Medulla oblongata (tissue), 1 donor: ENCODE measurements at regions not wholly inside any gene's neighbourhood (a gene's known extent, or its start where the extent isn't known, plus 50 kb on each side); places are given as distances from the start of the nearest gene placed in this dataset.

ENCODE experiments used
- DNase-seq: peaks from one replicate; pipeline ENCODE4 v3.0.0-alpha.2; 2015; ENCODE audit errors: extremely low spot score

DNA sequence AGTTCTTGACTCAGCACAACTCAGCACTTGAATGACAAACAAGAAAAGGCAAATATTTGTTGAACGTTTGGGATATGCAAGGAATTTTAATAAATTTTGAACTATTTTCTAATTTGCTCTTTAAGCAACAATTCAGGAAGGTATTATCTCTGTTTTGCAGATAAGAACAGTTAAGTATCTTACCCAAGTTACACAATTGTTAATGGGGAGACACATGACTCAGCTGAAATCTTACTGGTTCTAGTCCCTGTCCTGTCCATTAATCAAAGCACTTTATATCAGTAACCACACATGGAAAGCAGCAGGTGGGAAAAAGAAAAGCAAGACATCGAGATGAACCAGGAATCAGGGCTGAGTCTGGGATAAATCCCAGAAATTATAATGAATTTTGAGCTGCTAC lies 493.9 kb upstream of the PIK3C3 start:
- no peak for DNase-seq

GRCh38 chr18:41459656-41460055 lies 495.4 kb upstream of the PIK3C3 start:
- no peak for DNase-seq

GRCh38 chr18:41458376-41458775 lies 496.7 kb upstream of the PIK3C3 start:
- no peak for DNase-seq

DNA sequence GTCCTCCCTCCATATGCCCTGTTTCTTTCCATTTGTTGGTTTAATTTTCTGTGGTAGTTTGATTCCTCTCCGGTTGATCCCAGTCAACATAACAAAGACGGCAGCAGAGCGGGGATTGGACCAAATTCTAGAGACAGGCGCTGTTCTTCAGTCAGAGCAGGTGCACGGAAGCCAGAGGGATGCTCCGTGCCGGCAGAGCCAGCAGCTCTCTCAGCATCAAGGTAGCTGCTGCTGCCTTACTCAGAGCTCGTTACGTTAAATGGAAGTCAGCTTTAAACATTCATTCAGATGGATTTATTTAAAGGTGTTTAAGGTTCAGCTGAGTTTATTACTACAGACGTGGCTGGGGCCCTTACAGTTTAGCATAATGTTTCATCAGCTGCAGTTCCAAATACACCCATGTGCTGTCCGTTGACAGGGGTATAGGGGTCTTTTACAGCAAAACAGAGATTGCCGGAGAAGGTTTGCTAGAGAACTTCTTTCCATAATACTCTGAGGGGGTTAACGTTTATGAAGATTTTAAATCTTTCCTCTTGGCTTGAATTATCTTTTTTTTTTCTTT lies 497.2 kb upstream of the PIK3C3 start:
- no peak for DNase-seq

GRCh38 chr18:41456831-41457230 lies 498.2 kb upstream of the PIK3C3 start:
- DNase-seq, result no peak

- DNase-seq, result no peak
Observed at GRCh38 chr18:41449612-41450011, 505.4 kb upstream of the PIK3C3 start.

DNA sequence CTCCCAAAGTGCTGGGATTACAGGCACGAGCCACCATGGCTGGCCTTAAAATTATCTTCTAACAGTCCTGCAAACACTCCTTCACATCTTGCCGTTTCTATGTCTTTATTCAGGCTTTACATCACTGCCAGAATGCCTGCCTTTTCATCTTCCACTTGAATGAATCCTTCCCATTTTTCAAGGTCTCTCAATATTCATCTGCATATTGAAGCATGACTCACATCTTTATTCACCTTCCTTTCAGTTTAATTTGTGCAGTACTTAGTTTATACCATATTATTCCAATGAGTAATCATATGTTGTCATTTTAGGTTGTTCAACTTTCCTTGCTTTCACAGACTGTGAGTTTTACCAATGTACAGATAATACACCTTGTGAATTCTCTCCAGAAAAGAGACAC lies 510.1 kb upstream of the PIK3C3 start:
- DNase-seq, result no peak

GRCh38 chr18:41436772-41437171 lies 518.3 kb upstream of the PIK3C3 start:
- no peak for DNase-seq

GRCh38 chr18:41418598-41418997 lies 536.4 kb upstream of the PIK3C3 start:
- DNase-seq, result no peak

- DNase-seq, result no peak
Observed at GRCh38 chr18:41416044-41416443, 539.0 kb upstream of the PIK3C3 start.

DNA sequence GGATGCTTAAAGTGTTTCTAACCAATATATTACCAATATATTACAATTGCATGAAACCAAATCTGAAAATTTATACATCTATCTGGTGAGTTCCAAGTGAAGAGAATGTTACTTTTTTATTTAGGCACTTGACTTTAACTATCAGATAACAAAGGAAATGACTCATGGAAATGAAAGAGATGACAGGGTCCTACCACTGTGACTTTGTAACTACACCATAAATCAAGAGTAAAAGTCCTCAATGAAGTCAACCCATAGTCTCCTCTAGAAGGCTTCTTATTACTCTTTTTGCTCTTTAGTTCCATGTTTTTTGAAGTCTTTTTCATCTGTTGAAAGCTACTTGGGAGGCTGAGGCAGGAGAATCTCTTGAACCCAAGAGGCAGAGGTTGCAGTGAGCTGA lies 545.0 kb upstream of the PIK3C3 start:
- DNase-seq, result no peak

DNA sequence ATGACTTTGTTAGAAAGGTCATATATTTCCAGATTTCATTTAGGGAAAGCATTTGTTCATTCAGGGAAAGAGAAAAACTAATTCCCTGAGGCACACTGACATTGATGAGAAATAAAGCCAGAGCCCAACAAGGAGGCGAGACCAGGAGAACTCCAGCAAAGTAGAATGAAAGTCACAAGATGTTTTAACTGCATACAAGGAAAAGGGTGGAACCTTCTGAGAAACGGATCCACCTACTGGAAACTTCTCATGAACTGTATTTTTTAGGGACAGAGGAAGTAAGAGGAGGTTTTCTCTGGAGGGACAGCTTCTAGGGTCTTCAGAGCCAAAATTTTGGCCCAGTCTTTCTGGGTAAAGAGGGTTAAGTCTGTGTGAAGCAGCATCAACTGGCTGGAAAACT lies 548.2 kb upstream of the PIK3C3 start:
- DNase-seq, result no peak

DNA sequence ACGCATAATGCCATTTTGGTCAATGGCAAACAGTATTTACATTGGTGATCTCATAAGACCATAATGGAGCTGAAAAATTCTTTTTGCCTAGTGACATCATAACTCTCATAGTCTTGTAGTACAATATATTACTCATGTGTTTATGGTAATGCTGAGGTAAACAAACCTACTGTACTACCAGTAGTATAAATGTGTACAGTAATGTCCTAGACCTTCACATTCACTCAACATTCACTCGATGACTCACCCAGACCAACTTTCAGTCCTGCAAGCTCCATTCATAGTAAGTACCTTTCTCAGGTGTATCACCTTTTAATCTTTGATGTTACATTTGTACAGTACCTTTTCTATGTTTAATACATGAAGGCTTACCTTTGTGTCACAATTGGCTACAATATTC lies 558.2 kb upstream of the PIK3C3 start:
- no peak for DNase-seq

GRCh38 chr18:41396211-41396610 lies 558.8 kb upstream of the PIK3C3 start:
- DNase-seq, result no peak

- no peak for DNase-seq
Observed at GRCh38 chr18:41395695-41396094, 559.3 kb upstream of the PIK3C3 start.

DNA sequence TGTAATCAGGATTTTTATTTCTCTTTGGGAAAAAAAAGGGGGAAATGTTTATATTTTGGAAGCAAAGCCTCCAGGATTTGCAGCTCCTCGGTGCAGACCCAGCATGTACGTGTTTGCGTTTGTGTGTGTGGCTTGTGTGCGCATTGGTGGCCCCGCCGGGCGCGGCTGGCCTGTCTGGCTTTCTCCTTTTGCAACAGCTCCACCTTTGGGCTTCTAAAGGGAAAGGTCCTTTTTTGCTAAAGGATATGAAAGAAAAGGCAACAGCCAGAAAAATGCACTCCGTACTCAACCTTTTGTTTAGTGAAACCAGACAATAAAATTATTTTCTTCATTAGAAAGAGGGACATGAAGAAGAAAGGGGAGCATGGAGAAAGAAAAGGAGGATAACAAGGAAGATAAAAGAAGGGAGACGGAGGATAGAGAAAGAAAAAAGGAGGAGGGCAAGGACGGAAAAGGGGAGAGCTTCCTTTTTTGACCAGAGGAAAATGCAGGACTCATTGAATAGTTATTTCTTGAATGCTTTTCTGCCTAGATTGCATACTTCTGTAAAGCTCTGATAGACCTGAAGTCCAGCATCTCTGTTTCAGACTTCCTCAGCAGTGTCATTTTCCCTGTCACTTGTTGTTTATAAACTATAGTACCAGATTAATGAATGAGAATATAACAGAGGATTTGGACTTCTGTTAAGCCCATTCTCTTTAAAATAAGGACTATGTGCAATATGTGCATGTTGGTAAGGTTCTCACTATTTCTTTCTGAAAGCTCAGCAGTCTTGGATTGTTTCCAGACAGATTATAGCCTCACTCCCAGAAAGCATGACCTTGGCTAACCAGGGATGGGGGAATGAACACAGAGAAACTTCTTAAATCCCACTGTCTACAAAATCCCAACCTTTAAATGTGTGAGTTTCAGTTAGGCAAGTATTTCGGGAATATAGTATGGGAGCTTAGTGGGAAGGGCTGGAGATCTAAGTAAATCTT lies 563.1 kb upstream of the PIK3C3 start:
- DNase-seq, result peak; percentile 70

DNA sequence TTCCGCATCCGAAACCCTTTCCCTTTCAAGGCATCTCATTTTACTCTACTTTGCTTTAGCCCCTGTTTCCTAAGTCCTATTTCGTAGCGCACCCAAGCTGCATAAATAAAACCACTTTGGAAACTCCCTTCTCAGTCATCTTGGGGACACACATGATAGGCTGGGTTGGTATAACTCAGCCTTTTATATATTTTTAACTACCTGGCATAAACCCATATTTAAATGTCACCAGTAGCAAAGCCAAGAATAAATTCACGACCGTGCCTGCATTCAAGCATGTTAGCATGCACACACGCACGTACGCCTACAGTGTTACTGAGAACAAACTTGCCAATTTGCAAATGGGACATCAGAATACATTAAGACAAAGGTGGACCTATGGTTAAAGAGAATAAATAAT lies 564.7 kb upstream of the PIK3C3 start:
- DNase-seq, result no peak

DNA sequence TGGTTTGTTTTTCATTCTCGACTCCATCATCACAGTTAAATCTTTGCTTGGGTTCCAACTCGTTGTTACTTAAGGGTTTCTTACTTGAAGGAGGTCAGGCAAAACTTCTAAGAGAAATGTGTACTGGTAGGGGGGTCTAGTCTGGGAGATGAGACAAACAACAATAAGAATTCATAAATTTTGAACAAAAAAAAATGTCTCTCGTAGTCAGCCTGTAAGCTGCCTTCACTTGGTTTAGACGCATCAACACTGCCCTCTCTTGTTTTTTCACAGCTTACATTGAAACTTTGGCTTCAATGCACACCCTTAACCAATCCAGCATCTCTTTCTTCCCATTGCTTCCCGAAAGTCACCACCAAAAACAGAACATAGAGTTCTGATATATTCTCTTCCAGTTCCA lies 576.4 kb upstream of the PIK3C3 start:
- peak; percentile 41 for DNase-seq

DNA sequence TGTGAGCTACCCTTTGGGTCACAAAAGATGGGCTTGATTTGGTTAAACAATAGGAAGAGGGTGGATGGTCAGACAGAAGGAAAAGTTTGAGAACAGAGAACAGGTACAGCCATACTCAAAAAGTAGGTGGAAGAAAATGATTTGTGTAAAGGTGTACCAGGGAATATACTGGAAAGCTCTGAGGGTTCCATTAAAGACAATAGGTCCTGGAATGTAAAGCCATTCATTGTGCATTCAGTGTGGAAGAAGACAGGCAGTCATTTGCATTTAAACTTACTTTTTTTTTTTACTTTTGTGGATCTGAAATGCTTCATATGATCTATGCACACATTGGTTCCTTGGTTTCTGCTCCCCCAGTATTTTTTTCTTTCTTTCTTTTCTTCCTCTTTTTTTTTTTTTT lies 581.4 kb upstream of the PIK3C3 start:
- DNase-seq, result no peak

DNA sequence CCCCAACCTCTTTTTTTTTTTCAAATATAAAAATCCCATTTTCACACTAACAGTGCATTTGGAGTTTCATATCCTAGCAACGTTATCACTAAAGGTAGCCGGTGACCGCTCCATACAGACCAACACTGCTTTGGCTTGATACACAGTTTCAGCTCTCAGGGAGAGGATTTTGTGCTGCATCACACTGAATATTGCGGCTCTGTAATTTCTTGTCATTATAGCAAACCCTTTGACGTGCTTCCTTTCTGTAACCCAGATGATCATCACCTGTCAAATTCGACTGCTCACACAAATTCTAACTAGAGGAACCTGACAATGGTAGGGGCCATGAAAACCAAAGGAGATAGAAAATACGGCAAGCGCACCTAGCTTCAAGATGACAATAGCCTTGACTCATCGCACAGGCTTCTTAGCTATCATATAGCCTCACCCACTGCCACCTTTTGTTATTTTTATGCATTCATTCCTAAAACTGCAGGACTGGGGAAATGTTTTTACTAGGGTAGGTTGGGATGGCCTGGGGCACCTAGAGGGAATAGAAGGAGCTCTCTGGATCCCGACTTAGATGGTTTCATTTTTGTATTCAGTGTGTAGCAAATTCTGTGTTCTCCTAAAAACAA lies 582.9 kb upstream of the PIK3C3 start:
- DNase-seq, result no peak

GRCh38 chr18:41371156-41372045 lies 583.6 kb upstream of the PIK3C3 start:
- peak; percentile 11 for DNase-seq

- no peak for DNase-seq
Observed at GRCh38 chr18:41370740-41371139, 584.3 kb upstream of the PIK3C3 start.
